Fibroblast of pulmonary artery (primary cell): ENCODE measurements at regions not wholly inside any gene's neighbourhood (a gene's known extent, or its start where the extent isn't known, plus 50 kb on each side); places are given as distances from the start of the nearest gene placed in this dataset.

Experiments used
- DNase-seq: peaks from one replicate; pipeline ENCODE4 v3.0.0-alpha.2; 2010; ENCODE audit warnings: low read depth
- H3K4me3 ChIP-seq: replicated peaks from 2 replicates; pipeline ENCODE4 v1.5.1; 2011; ENCODE audit warnings: low read depth, mild to moderate bottlenecking, control low read depth, low read length, moderate library complexity
- TF ChIP-seq, protein P1 (sequence below): IDR thresholded peaks from 2 replicates; pipeline ENCODE4 v1.5.1; 2011; ENCODE audit warnings: mild to moderate bottlenecking, control low read depth, low read length, inconsistent platforms; ENCODE audit errors: missing control alignments

DNA sequence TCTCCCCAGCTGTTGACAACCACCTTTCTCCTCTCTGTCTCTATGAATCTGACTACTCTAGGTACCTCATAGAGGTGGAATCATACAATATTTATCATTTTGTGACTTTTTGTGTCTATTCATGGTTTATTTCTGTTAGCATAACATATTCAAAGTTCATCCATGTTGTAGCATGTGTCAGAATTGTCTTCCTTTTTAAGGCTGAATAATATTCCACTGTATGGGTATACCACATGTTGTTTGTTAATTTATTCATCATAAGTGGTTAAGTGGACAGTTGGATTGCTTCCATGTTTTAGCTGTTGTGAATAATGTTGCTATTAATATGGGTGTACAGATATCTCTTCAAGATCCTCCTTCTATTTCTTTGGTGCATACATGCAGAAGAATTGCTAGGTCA, 69.9 kb upstream of the COMTD1 start:
- DNase-seq = no peak
- TF ChIP-seq, protein P1, sequence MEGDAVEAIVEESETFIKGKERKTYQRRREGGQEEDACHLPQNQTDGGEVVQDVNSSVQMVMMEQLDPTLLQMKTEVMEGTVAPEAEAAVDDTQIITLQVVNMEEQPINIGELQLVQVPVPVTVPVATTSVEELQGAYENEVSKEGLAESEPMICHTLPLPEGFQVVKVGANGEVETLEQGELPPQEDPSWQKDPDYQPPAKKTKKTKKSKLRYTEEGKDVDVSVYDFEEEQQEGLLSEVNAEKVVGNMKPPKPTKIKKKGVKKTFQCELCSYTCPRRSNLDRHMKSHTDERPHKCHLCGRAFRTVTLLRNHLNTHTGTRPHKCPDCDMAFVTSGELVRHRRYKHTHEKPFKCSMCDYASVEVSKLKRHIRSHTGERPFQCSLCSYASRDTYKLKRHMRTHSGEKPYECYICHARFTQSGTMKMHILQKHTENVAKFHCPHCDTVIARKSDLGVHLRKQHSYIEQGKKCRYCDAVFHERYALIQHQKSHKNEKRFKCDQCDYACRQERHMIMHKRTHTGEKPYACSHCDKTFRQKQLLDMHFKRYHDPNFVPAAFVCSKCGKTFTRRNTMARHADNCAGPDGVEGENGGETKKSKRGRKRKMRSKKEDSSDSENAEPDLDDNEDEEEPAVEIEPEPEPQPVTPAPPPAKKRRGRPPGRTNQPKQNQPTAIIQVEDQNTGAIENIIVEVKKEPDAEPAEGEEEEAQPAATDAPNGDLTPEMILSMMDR = no peak
- no peak overlapping the region for H3K4me3 ChIP-seq

DNA sequence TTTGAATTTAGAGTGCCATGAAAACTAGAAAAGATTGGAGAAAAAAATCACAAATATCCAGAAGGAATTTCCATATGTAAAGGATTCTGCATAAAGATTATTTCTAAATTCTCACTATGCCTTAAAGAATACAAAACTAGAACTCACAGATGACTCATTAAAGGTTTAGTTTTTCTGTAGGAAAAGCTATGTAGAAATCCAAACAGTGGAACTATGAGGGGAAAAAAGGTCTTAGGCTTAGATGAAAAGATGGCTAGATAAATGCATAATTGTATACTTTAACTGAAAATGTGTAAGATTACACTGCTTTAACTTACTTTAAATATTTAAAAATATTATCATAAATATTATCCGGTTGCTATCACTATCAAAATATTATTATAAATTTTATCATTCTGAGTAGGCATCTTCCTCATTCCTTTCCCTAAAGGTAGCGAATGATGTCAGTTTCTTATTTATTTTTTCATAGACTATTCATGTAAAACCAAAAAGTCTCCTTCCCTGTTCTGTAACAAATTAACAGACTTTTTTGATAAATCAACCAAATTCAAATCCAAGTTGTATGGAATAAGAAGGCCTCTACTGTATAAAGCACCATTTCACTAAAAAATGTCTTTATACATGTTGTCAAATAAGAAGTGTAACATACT, 69.1 kb upstream of the COMTD1 start:
- TF ChIP-seq, protein P1 = no peak
- no peak overlapping the region for H3K4me3 ChIP-seq
- DNase-seq = no peak

DNA sequence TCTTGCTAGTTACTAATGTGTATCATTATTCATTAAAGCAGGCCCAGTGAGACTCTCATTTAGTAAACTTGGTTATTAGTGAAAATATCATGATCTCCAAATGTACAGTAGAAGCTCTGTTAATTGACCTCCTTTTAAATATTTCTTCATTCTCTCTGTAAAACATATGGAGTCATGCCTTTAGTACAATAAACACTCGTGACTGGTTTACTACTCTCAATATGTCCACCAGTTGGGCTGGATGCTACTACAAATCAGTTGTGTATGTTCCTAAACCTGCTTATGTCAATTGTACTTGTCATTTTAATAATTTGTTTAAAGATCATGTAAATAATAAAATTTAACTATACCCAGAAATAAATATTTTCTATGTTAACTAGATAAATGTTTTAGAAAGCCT, 68.6 kb upstream of the COMTD1 start:
- H3K4me3 ChIP-seq = no peak overlapping the region
- no peak for DNase-seq
- TF ChIP-seq, protein P1 = no peak

DNA sequence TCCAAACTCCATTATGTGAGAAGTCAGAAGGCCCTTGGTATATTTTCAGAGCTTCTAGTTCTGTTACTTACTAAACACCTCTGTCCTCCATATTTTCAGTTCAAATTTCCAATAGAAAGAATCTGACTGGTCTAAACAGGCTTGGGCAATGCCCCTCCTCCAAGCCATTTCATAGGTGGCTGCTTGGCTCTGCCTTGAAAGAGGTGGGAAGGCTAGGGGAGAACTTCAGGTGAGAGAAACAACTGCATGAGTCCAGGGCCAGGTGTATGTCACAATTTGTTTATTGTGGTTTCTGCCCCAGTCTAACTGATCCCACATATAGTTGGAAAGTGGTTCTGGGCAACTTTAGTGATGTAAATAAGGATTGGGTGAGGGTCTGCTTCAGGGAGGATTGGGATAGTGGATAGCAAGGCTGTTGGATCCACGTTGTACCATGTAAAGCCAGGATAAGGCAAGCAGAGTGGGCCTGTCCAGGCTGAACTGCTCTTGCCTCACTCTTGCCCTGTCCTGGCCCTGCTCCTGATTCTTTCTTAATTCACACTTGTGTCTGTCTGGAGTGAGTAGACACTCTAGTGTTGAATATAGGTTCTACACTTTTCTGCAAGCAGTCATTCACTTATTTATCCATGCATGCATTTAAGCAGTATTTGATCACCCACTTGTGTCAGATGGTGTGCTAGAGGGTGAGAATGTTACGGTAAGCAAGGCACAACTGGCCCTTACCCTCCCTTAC, 67.5 kb upstream of the COMTD1 start:
- TF ChIP-seq, protein P1 = no peak
- DNase-seq = no peak

DNA sequence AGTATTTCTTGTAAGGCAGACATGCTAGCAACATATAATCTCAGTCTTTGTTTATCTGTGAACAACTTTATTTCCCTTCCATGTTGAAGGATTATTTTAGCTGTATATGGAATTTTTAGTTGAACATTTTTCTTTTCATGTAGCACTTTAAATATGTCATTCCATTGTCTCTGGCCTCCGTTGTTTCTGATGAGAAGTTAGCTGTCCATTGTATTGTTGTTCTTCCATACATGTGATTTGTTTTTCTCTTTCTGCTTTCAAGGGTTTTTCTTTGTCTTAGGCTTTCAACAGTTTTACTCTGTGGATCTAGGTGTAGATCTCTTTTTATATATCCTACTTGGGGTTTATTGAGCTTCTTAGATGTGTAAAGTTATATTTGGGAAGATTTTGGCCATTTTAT, 66.3 kb upstream of the COMTD1 start:
- no peak for DNase-seq
- H3K4me3 ChIP-seq = no peak overlapping the region
- TF ChIP-seq, protein P1 = no peak

More for the DNA sequence above, 67.5 kb upstream of the COMTD1 start:
- H3K4me3 ChIP-seq = no peak overlapping the region

DNA sequence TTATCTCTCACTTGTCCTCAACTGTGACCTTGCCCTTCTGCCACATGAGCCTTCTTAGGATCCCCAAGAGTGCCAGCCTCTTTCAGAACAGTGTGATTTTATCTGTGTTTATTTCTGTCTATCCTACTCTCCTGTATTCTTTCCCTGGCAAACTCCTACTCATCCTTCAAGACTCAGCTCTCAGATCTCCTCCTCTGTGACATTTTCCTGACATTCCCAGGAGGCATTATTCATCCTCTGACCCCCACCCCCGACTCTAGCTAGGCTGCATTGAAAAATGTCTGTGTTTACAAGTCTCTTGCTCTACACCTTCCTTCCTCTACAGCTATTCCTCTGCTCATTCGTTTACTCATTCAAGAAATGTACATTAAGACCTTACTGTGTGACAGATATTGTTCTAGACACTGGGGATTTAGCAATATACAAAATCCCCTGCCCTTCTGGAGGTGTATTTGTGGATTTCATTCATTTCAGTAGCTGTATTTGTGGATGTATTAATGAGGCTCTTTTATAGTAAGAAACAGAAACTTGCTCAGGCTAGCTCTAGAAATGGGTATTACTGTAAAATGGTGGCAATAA, 61.4 kb upstream of the COMTD1 start:
- TF ChIP-seq, protein P1 = no peak
- DNase-seq = no peak
- H3K4me3 ChIP-seq = no peak overlapping the region
